Tibial artery (tissue), 4 donors: ENCODE measurements at regions not wholly inside any gene's neighbourhood (a gene's known extent, or its start where the extent isn't known, plus 50 kb on each side); places are given as distances from the start of the nearest gene placed in this dataset.

Experiments
- DNase-seq, 2 donors: peaks; one replicate each; pipeline ENCODE4 v3.0.0-alpha.2; 2019
- H3K27ac ChIP-seq, 2 donors: fragments of 200-600 bp; sonication (generic) in 1 of 2; 1 replicate in 1 of 2; 2 replicates in 1 of 2; pipeline ENCODE4 v1.5.1; 2018 to 2019; ENCODE audit warnings: mild to moderate bottlenecking in 1 of 2
- H3K27me3 ChIP-seq, 2 donors: fragments of 200-600 bp; sonication (generic) in 1 of 2; one replicate each; pipeline versions ENCODE4 v1.5.1 to v1.6.0; 2016 to 2019
- H3K36me3 ChIP-seq, 3 donors: fragments of 200-600 bp; sonication (generic) in 2 of 3; one replicate each; pipeline ENCODE4 v1.5.1; 2016 to 2019; ENCODE audit warnings: mild to moderate bottlenecking in 2 of 3
- H3K4me1 ChIP-seq, 4 donors: fragments of 200-600 bp; sonication (generic) in 2 of 4; 1 replicate in 3 of 4; 2 replicates in 1 of 4; pipeline ENCODE4 v1.5.1; 2016 to 2019
- H3K4me3 ChIP-seq, 2 donors: fragments of 200-600 bp; sonication (generic) in 1 of 2; 1 replicate in 1 of 2; 2 replicates in 1 of 2; pipeline ENCODE4 v1.5.1; 2018 to 2019; ENCODE audit warnings: mild to moderate bottlenecking in 2 of 2
- H3K9me3 ChIP-seq, 3 donors: fragments of 200-600 bp; sonication (generic) in 1 of 3; one replicate each; pipeline ENCODE4 v1.5.1; 2016 to 2019
- intact Hi-C: fragments of 100-400 bp; cut with DNase I; formaldehyde crosslinking; loops from one replicate; pipeline ENCODE4 v1.15.0; 2023; ENCODE audit warnings: low total_unique reads
- TF ChIP-seq, protein P1 (sequence below), 2 experiments: fragments of 200-600 bp in 1 of 2; fragments of 450-650 bp in 1 of 2; IDR thresholded peaks; one replicate each; pipeline ENCODE4 v1.5.1; 2017 to 2019; ENCODE audit warnings: antibody characterized with exemption in 2 of 2, mild to moderate bottlenecking in 1 of 2, moderate library complexity in 1 of 2

- Histone ChIP-seq H3K4me1 (no peaks in the 10 kb centered on the region), H3K36me3 (no peaks in the 10 kb centered on the region), H3K27me3 (no peaks in the 10 kb centered on the region), H3K9me3 (no peaks in the 10 kb centered on the region), H3K4me3 (no peak overlapping the region), H3K27ac (no peak overlapping the region)
- intact Hi-C loops: no loop called here
- no peak for DNase-seq
- TF ChIP-seq, protein P1, sequence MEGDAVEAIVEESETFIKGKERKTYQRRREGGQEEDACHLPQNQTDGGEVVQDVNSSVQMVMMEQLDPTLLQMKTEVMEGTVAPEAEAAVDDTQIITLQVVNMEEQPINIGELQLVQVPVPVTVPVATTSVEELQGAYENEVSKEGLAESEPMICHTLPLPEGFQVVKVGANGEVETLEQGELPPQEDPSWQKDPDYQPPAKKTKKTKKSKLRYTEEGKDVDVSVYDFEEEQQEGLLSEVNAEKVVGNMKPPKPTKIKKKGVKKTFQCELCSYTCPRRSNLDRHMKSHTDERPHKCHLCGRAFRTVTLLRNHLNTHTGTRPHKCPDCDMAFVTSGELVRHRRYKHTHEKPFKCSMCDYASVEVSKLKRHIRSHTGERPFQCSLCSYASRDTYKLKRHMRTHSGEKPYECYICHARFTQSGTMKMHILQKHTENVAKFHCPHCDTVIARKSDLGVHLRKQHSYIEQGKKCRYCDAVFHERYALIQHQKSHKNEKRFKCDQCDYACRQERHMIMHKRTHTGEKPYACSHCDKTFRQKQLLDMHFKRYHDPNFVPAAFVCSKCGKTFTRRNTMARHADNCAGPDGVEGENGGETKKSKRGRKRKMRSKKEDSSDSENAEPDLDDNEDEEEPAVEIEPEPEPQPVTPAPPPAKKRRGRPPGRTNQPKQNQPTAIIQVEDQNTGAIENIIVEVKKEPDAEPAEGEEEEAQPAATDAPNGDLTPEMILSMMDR (IDR thresholded peaks at IDR 0.05): no peak
Observed at GRCh38 chr22:47773635-47774034, 1011.2 kb downstream of the TBC1D22A start.

GRCh38 chr22:47772864-47773263, 1010.4 kb downstream of the TBC1D22A start:
- no peak overlapping the region for H3K4me3 ChIP-seq
- H3K36me3 ChIP-seq: no peaks in the 10 kb centered on the region
- H3K4me1 ChIP-seq: no peaks in the 10 kb centered on the region
- DNase-seq: no peak
- no peaks in the 10 kb centered on the region for H3K27me3 ChIP-seq
- TF ChIP-seq, protein P1 (IDR thresholded peaks at IDR 0.05): no peak
- H3K9me3 ChIP-seq: no peaks in the 10 kb centered on the region
- no peak overlapping the region for H3K27ac ChIP-seq
- intact Hi-C loops: no loop called here

DNA sequence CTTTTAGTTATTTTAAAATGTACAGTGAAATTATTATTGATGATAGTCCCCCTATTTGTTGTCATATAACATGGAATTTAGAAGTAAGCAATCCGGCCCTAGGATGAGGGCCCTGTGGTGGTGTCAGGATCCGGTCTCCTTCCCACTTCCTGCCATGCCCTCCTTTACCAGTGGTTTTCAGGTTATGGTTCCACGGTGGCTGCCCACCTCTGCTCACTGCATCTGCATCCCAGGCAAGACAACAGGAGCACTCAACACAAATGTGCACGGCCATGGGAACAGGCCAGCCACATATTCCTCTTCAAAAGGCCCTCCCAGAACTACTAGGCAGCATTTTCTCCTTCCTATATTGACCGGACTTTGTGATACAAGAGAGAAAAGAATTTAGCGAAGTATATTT, 1007.2 kb downstream of the TBC1D22A start:
- H3K9me3 ChIP-seq: no peaks in the 10 kb centered on the region
- no peaks in the 10 kb centered on the region for H3K36me3 ChIP-seq
- H3K27ac ChIP-seq: no peak overlapping the region
- TF ChIP-seq, protein P1 (IDR thresholded peaks at IDR 0.05): no peak
- H3K4me1 ChIP-seq: no peaks in the 10 kb centered on the region
- H3K27me3 ChIP-seq: no peaks in the 10 kb centered on the region
- no peak for DNase-seq
- intact Hi-C loops: no loop called here
- no peak overlapping the region for H3K4me3 ChIP-seq

GRCh38 chr22:47768027-47768426, 1005.6 kb downstream of the TBC1D22A start:
- intact Hi-C loops: no loop called here
- Histone ChIP-seq H3K4me1 (no peaks in the 10 kb centered on the region), H3K36me3 (no peaks in the 10 kb centered on the region), H3K4me3 (no peak overlapping the region), H3K27me3 (no peaks in the 10 kb centered on the region), H3K9me3 (no peaks in the 10 kb centered on the region), H3K27ac (no peak overlapping the region)
- TF ChIP-seq, protein P1 (IDR thresholded peaks at IDR 0.05): no peak
- DNase-seq: no peak

DNA sequence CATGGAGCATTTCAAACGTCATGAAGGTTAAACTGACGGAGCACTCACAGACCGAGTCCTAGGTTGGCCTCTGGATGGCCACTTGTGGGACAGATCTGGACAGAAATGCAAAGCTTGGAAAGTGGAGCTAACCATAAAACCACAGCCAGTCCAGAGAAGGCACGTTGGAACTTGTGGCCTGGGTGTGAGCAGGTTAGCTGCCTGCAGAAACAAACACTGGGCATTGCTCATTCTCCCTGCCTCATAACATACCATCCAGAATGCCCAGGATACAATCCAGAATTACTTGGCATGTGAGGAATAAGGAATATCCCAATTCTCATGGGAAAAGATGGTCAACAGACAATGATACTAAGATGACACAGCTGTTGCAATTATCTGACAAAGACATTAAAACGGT, 1005.0 kb downstream of the TBC1D22A start:
- no peaks in the 10 kb centered on the region for H3K4me1 ChIP-seq
- H3K36me3 ChIP-seq: no peaks in the 10 kb centered on the region
- no peak for DNase-seq
- no peaks in the 10 kb centered on the region for H3K27me3 ChIP-seq
- H3K27ac ChIP-seq: no peak overlapping the region
- no peak overlapping the region for H3K4me3 ChIP-seq
- TF ChIP-seq, protein P1 (IDR thresholded peaks at IDR 0.05): no peak
- intact Hi-C loops: no loop called here
- no peaks in the 10 kb centered on the region for H3K9me3 ChIP-seq

- no peaks in the 10 kb centered on the region for H3K36me3 ChIP-seq
- TF ChIP-seq, protein P1 (IDR thresholded peaks at IDR 0.05): no peak
- no peak for DNase-seq
- H3K27me3 ChIP-seq: no peaks in the 10 kb centered on the region
- intact Hi-C loops: no loop called here
- no peak overlapping the region for H3K4me3 ChIP-seq
- no peaks in the 10 kb centered on the region for H3K4me1 ChIP-seq
- H3K9me3 ChIP-seq: no peaks in the 10 kb centered on the region
- no peak overlapping the region for H3K27ac ChIP-seq
Observed at GRCh38 chr22:47765757-47766156, 1003.3 kb downstream of the TBC1D22A start.
